NB4 (cell line): ENCODE measurements at regions not wholly inside any gene's neighbourhood (a gene's known extent, or its start where the extent isn't known, plus 50 kb on each side); places are given as distances from the start of the nearest gene placed in this dataset.

Source experiments
- CTCF ChIP-seq: IDR thresholded peaks from one replicate; pipeline ENCODE4 v1.5.1; 2012; ENCODE audit warnings: low read depth, low read length
- MYC ChIP-seq: IDR thresholded peaks from 2 replicates; pipeline ENCODE4 v1.6.1; 2011; ENCODE audit warnings: low read depth, low read length
- POLR2A ChIP-seq: IDR thresholded peaks from 2 replicates; pipeline ENCODE4 v1.6.1; 2011; ENCODE audit warnings: mild to moderate bottlenecking; ENCODE audit not compliant: insufficient read length; ENCODE audit errors: extremely low read depth
- TF ChIP-seq, protein P1 (sequence below): IDR thresholded peaks from 2 replicates; pipeline ENCODE4 v1.6.1; 2011; ENCODE audit warnings: low read depth, low read length

DNA sequence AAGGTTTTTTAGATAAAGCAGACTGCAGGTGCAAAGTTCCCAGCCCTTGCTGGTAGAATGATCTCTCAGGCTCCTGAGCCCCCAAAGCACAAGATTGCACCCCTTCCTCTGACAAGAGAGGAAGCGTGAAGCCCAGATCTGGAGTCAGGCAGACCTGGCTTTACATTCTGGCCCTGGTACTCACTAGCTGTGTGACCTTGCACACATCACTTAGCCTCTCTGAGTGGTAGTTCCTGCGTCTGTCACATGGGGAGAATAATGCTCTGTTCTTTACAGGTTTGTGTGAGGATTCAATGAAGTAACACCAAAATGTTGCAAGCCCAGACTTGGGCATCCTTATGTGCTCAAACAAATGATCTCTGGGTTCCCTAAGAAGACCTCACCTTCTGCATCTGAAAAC is 141.5 kb downstream of the SMAD6 start:
- TF ChIP-seq CTCF: no peak
- TF ChIP-seq, protein P1, sequence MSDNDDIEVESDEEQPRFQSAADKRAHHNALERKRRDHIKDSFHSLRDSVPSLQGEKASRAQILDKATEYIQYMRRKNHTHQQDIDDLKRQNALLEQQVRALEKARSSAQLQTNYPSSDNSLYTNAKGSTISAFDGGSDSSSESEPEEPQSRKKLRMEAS: no peak
- no peak for TF ChIP-seq POLR2A
- no peak for TF ChIP-seq MYC
